ENCODE measurements at regions not wholly inside any gene's neighbourhood (a gene's known extent, or its start where the extent isn't known, plus 50 kb on each side); places are given as distances from the start of the nearest gene placed in this dataset.
"Not testable (repeated sequence)": the region's sequence is repeated elsewhere in the genome, so short reads cannot be mapped to it uniquely, and the experiment has no call there.

DNA sequence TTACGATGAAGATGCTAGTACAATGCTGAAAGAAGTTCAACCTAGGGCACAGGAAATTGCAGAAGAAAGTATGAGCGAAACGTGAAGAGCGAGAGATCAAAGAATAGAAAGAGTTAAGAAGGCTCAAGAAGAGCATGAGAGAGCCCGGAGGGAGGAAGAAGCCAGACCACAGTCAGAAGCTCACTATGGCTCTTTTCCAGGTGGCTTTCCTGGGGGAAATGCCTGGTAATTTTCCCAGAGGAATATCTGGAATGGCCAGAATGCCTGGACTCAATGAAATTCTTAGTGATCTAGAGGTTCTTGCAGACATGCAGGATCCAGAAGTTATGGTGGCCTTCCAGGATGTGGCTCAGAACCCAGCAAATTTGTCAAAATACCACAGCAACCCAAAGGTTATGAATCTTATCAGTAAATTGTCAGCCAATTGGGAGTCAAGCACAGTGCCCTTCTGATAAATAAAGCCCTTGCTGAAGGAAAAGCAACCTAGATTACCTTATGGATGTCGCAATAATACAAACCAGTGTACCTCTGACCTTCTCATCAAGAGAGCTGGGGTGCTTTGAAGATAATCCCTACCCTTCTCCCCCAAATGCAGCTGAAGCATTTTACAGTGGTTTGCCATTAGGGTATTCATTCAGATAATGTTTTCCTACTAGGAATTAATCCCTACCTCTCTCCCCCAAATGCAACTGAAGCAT lies 78.0 kb upstream of the ADGRL2 start:
- TF ChIP-seq, protein P1, sequence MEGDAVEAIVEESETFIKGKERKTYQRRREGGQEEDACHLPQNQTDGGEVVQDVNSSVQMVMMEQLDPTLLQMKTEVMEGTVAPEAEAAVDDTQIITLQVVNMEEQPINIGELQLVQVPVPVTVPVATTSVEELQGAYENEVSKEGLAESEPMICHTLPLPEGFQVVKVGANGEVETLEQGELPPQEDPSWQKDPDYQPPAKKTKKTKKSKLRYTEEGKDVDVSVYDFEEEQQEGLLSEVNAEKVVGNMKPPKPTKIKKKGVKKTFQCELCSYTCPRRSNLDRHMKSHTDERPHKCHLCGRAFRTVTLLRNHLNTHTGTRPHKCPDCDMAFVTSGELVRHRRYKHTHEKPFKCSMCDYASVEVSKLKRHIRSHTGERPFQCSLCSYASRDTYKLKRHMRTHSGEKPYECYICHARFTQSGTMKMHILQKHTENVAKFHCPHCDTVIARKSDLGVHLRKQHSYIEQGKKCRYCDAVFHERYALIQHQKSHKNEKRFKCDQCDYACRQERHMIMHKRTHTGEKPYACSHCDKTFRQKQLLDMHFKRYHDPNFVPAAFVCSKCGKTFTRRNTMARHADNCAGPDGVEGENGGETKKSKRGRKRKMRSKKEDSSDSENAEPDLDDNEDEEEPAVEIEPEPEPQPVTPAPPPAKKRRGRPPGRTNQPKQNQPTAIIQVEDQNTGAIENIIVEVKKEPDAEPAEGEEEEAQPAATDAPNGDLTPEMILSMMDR (IDR thresholded peaks at IDR 0.05; ENCODE audit: low read length): not testable (repeated sequence)
- TF ChIP-seq EZH2 (IDR thresholded peaks at IDR 0.05; ENCODE audit: borderline replicate concordance, low read length): not testable (repeated sequence)
